ENCODE measurements at regions not wholly inside any gene's neighbourhood (a gene's known extent, or its start where the extent isn't known, plus 50 kb on each side); places are given as distances from the start of the nearest gene placed in this dataset.

- TF ChIP-seq EZH2 (IDR thresholded peaks at IDR 0.05; ENCODE audit: low read length) (no peak), CTCF (optimal IDR thresholded peaks at IDR 0.05 in 1 of 3, IDR thresholded peaks at IDR 0.05 in 1 of 3, conservative IDR thresholded peaks at IDR 0.05 in 1 of 3; ENCODE audit: extremely low read depth in 1 of 3, insufficient read depth in 2 of 3, low read length in 3 of 3) (no peak)
Measured at GRCh38 chr3:102896851-102897621, 462.2 kb downstream of the ZPLD1 start.
